ENCODE measurements at regions not wholly inside any gene's neighbourhood (a gene's known extent, or its start where the extent isn't known, plus 50 kb on each side); places are given as distances from the start of the nearest gene placed in this dataset.

- DNase-seq (ENCODE audit: low read depth in 1 of 2, low spot score in 1 of 2), result no peak
Measured at GRCh38 chr19:28940751-28941500, 272.0 kb downstream of the UQCRFS1 start.

DNA sequence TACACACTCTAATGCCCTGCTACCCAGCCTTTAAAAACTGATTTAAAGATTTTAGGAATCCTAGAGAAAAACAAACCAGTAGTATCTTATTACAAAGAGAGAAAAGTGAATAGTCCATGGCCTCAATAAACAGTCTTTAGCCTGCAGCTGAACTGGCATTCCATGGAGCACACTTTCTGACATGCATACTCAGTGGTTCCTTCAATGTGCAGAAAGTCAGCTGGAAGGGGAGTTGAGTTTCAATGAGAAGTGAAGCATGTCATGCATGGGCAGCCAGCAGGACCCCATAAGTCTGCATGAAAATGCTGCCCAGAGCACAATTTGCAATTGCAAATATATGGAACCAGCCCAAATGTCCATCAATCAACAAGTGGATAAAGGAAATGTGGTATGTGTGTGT, 273.7 kb downstream of the UQCRFS1 start:
- no peak for DNase-seq (ENCODE audit: low read depth in 1 of 2, low spot score in 1 of 2)

- DNase-seq (ENCODE audit: low read depth in 1 of 2, low spot score in 1 of 2), result no peak
Measured at GRCh38 chr19:28936001-28936400, 276.9 kb downstream of the UQCRFS1 start.

DNA sequence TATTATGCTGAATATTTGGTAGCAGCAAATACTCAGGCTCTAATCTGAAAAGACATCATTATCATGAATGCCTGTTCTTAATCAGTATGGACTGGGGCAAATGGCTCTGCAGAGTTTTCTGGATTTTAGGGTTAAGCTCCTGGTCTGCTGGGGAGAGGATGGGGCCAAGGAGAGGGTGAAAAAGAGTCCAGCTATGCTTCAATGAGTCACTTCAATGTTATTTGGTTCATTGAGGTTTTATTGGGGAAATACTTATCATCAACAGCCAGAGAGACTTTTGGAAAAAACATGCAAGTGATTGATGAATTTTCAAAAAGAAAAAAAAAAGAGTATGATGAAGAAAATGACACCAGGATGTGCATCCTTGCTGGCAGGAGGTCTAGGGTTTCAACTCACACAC, 278.3 kb downstream of the UQCRFS1 start:
- DNase-seq (ENCODE audit: low read depth in 1 of 2, low spot score in 1 of 2), result no peak

DNA sequence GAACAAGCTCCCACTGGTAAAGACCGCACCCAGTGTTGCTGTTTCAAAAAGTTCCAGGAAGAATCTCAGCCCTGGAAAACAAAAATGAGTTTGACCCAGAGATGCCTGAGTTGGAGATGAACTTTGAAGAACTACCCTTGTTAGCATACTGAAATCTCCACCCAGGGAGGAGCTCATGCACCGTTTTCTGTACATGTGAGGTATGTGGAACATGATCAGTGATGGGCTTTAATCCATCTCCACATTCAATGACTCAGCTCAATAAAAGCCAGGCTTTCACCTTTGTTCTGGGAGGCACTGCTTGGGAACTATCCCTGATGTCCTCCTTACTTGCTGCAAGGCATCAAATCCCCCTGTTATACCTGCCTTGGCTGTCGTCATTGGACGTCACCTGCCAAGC, 279.9 kb downstream of the UQCRFS1 start:
- no peak for DNase-seq (ENCODE audit: low read depth in 1 of 2, low spot score in 1 of 2)

- DNase-seq (ENCODE audit: low read depth in 1 of 2, low spot score in 1 of 2), result no peak
Measured at GRCh38 chr19:28932446-28932845, 280.5 kb downstream of the UQCRFS1 start.

GRCh38 chr19:28929006-28929405, 283.9 kb downstream of the UQCRFS1 start:
- DNase-seq (ENCODE audit: low read depth in 1 of 2, low spot score in 1 of 2), result no peak

- no peak for DNase-seq (ENCODE audit: low read depth in 1 of 2, low spot score in 1 of 2)
Measured at GRCh38 chr19:28927456-28927855, 285.5 kb downstream of the UQCRFS1 start.

DNA sequence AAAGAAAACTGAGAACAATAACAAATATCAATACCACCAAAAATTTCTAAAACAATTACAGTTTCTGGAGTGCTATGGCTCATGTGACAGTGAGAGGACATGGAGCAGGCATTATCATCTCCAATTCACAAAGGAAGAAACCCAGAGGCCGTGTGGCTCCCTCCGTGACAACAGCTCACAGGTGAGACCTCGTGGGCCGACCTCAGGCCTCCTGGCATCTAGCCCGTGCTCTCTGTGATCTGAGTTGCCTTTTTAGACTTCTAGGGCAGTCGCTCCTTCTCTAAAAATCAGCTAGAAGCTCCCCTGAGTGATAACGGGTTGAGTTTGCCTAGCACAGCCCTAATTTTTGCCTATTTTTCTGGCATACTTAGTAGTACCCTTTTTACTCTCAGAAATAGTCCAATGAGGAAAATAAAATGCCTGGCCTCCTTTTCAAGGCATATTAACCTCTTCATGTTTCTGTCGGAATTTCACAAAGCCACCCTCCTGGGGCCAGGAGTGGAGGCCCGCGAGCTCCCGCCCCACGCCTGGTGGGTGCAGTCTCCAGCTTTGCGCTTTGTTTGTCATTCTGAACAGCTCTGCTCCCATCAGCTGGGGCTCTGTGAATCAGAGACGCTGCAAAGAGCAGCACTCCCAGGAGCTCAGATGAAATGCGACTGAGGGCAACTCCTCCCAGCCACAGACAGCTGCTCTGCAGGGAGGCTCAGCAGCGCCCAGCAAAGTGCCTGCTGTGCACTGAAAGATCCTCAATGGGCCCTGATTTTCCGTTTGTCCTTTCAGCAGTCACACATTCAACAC, 292.5 kb downstream of the UQCRFS1 start:
- DNase-seq (ENCODE audit: low read depth in 1 of 2, low spot score in 1 of 2), result no peak

DNA sequence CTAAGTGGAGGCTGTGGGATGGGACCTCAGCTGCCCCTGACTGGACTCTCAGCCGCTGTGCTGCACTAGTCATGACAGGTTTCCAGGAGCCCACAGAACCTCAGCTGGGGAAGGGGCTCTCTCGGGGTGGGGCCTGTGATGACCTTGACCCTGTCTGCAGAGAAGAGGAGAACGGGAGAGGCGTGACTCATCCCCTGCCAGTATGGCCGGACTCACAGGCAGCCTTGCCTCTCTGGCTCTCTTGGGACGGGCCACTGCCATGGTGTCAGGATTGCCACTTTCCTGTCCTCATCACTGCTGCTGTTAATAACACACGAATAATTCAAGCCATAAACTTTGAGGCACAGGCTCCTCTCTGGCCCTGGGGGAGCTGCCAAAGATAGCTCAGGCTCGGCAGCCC, 295.3 kb downstream of the UQCRFS1 start:
- no peak for DNase-seq (ENCODE audit: low read depth in 1 of 2, low spot score in 1 of 2)

DNA sequence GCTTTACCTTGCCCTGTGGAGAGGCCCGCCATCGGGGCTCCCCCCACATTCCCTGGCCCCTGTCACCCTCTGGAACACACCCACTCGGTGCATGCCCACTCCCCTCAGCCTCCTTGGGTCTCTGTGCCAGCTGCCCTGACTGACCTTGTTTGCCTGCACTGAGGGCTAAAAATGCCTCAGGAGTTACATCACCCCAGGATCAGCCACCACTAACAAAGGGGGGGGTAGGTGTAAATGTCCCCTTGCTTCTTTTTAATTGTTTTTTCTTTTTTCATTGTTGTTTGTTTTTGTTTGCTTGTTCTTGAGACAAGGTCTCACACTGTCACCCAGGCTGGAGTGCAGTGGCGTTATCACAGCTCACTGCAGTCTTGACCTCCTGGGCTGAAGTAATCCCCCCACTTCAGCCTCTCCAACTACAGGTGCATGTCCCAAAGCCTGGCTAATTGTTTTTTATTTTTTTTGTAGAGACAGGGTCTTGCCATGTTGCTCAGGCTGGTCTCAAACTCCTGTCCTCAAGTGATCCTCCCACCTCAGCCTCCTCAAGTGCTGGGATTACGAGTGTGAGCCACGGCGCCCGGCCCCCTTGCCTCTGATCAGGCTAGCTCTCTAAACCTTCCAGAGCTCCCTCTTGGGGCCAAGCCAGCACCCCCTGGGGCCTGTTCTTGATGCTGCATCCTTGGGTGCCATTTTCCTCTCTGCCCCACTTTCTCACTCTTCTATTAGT, 297.1 kb downstream of the UQCRFS1 start:
- DNase-seq (ENCODE audit: low read depth in 1 of 2, low spot score in 1 of 2), result no peak

- no peak for DNase-seq (ENCODE audit: low read depth in 1 of 2, low spot score in 1 of 2)
Measured at GRCh38 chr19:28915202-28915601, 297.7 kb downstream of the UQCRFS1 start.

GRCh38 chr19:28914173-28914572, 298.8 kb downstream of the UQCRFS1 start:
- DNase-seq (ENCODE audit: low read depth in 1 of 2, low spot score in 1 of 2), result no peak

DNA sequence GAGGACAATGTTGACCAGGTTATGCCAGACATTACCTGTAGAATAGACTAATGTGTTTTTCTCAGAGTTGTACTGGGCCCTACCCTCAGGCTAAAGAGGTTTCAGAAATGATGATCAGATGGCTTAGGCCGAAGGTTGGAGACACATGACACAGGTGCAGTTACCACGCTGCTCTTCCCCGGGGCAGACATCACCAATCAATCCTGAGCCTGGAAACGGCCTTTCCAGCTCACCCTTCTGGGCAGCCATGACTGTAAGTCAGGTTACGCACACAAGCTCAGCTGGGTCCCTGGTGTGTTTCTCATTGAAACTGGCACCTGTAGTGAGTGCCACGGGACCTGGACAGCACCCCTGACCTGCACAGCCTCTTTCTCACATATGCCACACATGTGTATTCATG, 299.3 kb downstream of the UQCRFS1 start:
- no peak for DNase-seq (ENCODE audit: low read depth in 1 of 2, low spot score in 1 of 2)

- DNase-seq (ENCODE audit: low read depth in 1 of 2, low spot score in 1 of 2), result no peak
Measured at GRCh38 chr19:28908941-28909340, 304.0 kb downstream of the UQCRFS1 start.

- no peak for DNase-seq (ENCODE audit: low read depth in 1 of 2, low spot score in 1 of 2)
Measured at GRCh38 chr19:28907534-28907933, 305.4 kb downstream of the UQCRFS1 start.

DNA sequence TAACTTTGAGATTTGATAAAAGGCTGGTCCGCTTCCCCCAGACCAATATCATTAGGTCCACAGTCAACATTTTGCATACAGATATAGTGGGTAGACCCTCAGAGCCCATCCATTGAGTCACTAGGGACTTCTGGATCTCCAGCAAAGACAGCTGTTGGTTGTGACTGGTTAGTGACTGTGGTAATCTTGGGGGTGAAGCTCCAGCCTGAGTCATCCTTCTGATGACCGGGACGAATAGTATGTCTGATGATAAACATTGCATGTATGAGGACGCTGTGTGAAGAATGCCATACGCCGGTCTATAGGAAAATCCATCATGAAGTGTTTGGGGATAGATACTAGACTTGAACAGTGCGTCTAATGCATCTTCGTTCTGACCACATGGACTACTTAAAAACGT, 307.0 kb downstream of the UQCRFS1 start:
- no peak for DNase-seq (ENCODE audit: low read depth in 1 of 2, low spot score in 1 of 2)

DNA sequence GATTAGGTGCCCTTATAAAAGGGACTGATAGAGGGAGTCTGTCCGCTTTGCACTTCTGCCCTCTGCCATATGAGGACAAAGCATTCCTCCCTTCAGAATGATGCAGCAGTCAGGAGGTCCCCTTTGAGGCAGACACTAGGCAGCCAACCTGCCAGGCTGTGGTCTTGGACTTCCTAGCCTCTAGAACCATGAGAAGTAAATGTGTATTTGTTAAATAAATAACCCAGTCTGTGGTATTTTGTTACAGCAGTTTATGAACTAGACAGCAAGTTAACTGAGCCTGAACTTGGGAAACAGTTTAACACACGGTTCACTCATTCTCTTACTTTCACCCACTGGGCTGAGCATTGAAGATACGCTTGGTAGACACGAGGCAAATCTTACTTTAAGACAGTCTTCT, 313.2 kb downstream of the UQCRFS1 start:
- DNase-seq (ENCODE audit: low read depth in 1 of 2, low spot score in 1 of 2), result no peak

DNA sequence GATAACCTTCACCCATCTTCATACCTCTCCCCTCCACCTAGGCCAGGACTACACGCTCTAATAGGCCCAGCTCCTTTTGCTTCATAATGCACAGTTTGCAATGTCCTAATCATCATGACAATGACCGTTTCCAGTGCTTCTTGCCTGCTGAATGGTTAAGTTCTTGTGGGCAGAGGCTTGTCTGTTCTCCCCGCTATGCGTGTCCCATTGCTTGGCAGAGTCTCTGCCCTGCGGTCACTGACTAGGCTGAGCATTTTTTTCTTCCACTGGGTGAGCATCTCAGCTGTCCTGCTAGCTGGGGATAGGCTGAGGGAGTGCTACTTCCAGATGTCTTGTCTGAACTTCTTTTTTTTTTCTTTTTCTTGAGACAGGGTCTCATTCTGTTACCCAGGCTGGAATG, 314.7 kb downstream of the UQCRFS1 start:
- no peak for DNase-seq (ENCODE audit: low read depth in 1 of 2, low spot score in 1 of 2)

GRCh38 chr19:28889941-28890670, 322.8 kb downstream of the UQCRFS1 start:
- DNase-seq (ENCODE audit: low read depth in 1 of 2, low spot score in 1 of 2), result no peak

GRCh38 chr19:28887920-28888618, 324.9 kb downstream of the UQCRFS1 start:
- DNase-seq (ENCODE audit: low read depth in 1 of 2, low spot score in 1 of 2), result no peak
